ENCODE measurements at regions not wholly inside any gene's neighbourhood (a gene's known extent, or its start where the extent isn't known, plus 50 kb on each side); places are given as distances from the start of the nearest gene placed in this dataset.
"Not testable (repeated sequence)": the region's sequence is repeated elsewhere in the genome, so short reads cannot be mapped to it uniquely, and the experiment has no call there.

DNA sequence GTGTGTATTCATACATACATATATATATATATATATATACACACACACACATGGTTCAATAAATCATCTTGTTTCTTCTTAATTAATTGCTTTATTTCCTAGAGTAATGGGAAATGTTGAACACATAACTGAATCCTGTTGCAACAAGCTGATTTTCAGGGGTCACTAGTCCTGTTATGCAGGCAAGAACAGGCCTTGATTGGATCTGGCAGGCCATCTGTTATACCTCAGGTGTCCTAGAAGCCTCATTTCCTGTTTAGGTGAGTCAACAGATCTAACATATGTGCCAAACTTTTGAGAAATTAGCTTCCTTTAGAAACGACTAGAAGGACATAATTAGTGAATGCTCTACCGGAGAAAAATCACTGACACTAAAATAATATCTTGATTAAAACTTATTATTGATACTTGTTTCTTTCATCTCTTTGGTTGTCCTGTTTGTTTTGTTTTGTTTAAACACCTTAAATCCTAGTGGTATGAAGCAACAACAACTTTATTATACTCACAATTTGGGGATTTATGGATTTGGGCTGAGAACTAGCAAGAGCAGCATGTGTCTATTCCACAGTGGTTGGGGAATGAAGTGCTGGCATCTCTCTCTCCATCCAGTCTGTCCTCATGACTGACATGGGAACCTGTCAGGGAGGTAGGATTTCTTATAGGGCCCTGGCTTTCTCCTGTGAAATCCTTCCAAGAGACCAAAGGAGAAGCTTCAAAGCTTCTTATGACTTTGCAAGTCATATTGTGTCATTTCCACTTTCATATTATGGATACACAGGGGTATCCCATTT, 552.6 kb downstream of the NSUN3 start:
- DNase-seq = no peak

DNA sequence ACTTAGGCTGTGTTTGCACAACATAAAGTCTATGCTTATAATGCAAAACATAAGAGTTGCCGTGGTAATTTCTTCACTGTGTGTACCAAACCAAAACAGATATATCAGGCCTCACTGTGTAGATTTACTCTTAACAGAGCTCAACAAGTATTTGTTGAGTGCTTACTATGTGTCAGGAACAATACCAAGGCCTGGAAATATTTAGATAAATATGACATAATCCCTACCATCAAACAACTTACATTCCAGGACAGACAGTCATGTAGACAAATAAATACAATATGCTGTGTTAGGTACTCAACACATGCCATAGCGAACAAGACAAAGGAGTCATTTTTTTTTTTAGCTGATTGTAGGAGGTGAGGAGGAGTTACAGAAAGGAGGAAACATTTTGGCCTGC, 554.0 kb downstream of the NSUN3 start:
- no peak for DNase-seq

DNA sequence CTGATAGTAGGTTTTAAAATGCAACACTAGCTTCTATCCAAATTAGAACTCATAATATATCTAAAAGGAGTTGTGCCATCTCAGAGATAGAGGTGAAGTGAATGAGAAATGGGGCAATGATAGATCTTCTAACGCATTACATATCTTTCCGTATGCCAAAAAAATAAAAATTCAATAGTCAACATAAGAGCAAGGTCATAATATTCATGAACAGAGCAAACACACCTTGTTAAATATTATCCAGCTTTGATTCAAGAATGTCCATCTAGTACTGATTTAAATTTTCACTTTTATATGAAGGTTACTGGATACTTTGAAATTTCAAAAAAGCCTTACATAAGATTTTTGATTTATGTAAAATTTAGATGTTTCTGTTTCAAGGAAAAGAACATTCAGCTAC, 554.5 kb downstream of the NSUN3 start:
- no peak for DNase-seq

DNA sequence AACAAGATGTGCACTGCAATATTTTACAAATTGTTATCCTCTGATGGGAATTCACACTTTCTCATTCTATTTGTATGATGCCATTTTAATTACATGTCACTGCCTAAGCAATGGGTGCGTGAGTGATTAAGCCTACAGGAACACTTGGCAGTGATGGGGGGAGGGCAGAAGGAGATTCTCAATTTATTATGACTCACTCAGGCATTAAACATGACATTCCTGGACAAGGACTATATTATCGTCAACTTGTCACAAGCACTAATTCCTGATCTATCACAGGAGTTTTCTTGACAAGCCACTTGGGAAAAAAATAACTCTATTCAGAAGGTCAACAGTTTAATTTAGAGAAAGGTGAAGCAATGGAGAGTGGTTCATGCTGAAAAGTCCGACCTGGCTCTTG, 556.8 kb downstream of the NSUN3 start:
- no peak for DNase-seq

DNA sequence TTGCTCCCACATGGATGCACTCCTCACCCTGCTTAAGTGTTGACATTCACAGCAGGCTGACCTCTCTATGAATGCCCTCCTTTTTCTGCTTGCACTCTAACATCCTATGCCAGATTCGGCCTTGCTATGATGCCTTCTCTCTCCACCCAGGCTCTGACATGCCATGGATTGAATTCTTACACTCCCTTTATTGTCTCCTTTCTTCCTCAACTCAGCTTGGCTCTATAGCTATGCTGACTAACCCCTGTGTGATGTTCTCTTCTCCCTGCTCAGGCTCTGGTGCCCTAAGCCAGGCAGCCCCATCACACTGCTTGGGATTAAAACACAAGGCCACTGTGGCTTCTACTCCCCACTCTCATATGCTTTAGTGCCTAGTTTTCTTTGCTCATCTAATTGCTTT, 563.7 kb downstream of the NSUN3 start:
- DNase-seq = no peak

DNA sequence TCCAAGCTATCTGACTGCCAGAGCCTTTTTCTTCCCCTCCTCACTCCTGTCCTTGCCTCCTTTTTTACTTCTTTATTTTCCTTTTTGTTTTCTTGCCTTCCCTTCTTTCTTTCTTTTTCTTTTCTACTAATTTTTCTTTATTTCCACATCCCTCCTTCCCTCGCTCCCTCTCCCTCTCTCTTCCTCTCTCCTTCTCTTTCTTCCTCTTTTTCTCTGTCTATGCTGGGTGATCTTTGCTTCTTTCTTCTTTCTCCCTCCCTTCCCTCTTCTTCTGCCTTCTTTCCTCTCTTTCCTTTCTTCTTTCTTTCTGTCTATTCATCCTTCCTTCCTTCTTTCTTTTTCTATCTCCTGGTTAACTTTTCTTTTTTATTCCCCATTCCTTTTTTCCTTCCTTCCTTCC, 564.8 kb downstream of the NSUN3 start:
- DNase-seq = no peak

DNA sequence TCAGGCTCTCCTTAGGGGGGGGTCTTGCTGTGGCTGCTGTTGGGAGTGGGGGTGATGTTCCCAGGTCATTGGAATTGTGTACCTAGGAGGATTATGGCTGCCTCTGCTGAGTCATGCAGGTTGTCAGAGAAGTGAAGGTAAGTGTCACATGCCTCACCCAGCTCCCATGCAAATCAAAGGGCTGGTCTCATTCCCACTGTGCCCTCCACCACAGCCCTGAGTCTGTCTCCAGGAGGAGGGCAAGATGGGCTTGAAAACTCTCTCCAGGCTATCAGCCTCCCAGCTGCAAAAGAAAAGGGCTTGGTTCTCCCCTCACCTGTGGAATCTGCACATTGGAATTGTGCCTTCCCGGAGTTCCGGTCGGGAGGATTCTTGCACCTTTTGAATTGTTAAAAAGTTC, 580.5 kb downstream of the NSUN3 start:
- DNase-seq = no peak

DNA sequence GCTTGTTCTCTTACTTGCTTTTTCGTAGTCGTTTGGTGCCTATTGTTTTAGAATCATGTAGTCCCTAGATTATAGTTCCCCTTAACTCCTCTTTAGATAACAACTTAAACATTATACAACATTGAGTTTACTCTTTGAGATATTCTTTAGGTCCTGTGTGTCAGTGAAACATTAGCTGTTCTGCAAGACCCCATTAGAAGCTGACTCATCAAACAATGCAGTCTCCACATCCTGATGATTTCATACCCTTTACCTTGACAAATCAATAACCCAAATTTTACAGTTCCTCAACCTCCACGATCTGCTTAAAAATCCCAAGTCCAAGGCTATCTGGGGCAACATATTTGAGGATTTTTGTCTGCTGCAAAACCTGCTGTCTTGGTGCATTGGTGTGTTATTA, 582.9 kb downstream of the NSUN3 start:
- no peak for DNase-seq

DNA sequence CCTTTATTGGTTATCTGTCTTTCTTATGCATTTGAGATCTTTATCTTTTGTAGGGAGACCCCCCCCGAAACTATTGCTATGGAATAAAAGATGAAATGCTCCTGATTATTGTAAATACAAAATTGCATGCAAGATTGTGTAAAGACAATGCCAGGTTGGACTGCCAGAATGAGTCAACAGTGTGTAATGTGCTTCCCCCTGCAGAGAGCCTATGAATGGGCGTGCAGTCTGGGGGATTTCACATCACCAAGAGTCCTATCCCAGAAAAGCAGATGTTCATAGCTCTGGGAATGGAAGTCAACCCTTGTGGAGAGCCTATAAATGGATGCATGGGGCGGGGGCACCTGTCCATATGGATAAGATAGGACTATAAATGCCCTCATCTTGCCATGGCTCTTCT, 584.3 kb downstream of the NSUN3 start:
- DNase-seq = no peak

DNA sequence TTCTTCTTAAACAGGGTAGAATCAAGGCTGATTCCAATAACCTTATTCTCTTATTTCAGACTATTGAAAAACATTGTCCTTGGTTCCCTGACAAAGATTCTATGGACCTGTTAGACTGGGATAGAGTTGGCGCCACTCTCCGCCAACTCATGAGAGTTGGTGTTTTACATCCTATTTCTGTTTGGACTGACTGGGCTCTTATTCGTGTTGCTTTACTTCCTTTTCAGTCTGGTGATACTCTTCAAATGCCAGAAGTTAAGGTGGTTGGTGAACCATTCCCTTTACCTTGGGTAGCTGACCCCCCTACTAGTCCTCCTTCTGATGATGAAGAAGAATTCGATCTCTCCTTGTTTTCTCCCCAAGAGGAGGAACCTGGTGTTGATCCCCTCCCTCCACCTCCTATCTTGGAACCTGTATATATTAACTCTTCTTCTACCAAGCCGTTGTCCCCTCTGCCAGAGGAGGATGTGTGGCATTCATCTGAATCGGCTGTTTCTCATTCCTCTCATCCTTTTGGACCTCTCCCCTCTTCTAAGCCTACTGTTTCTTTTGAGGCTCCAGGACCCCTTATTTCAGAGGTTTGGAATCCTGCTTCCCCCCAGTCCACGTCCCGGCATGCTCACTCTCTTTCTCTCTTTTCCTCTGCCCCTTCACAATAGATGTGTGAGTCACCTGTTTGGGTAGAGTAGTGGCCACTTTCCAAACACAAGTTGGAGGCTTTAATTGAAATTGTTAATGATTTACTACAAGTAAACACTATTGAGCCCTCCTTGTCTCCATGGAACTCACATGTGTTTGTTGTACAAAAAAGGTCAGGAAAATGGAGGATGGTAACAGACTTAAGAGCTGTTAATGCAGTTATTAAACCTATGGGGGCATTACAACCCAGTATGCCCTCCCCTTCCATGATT, 585.7 kb downstream of the NSUN3 start:
- DNase-seq = not testable (repeated sequence)

DNA sequence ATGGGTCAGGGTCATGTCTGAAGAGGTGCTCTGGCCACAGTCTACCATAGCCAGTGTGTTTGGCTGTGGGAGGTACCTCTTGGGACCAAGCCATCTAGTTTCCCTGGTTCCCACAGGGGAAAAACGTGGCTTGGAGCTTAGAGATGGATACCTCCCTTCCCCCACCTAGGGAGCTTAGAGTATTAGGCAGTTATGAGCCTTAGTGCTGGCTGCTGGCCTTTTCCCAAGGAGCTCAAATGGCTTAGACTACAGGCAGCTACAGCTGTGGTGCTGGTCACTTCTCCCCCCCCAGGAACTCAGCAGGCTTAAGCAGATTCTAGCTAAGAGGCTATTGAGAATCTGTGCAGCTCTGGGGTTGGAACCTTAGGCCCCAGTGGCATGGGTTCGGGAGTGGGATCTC, 591.2 kb downstream of the NSUN3 start:
- DNase-seq = no peak

DNA sequence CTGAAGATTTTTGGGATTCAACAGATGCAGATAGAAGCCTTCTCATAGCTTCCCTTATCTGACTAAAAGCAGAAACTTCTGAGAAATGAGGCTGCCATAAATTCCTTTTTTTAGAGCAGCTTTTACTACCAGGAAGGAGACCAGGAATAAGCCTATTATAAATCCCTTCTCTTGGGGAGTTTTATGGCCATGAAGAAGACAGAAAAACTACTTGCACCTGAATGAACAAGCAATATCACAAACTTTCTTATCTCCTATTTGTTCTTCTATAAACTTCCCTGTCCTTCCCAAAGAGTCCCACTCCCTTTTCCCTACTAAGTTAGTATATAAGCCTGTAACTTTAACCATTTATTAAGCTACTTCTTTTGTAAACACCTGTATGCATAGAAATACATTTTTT, 603.1 kb downstream of the NSUN3 start:
- DNase-seq = no peak

DNA sequence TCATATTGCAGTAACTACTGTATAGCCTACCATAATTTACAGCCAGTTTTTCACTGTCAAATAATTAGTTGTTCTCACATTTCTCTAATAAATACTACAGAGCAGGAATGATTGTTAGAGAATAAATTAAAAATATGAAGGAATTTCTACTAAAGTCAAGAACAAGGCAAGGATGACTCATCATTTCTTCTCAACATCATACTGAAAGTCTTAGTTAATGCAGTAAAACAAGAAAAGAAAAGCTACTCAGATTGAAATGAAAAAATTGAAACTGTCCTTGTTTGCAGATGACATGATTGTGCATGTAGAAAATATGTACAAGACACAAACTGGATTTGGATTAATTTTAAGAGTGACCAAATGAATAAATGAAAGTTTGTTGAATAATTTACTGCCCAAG, 608.2 kb downstream of the NSUN3 start:
- no peak for DNase-seq

DNA sequence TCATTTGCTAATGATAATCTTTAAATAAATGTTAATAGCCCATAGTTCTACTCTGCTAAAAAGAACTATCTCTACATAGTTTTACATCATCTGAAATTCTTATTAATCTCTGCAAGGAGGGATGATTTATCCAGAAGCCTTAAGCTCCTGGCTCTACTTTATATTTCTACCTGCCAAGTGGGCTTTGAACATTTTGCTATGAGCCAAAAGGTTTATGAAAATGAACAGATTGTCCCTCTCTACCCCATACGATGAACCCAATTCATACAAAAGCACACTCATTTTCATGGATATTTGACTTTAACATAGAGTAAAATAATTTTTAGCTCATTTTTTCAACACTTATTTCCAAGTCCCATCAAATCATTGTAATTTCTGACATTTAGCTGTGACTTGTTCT, 611.0 kb downstream of the NSUN3 start:
- DNase-seq = no peak

DNA sequence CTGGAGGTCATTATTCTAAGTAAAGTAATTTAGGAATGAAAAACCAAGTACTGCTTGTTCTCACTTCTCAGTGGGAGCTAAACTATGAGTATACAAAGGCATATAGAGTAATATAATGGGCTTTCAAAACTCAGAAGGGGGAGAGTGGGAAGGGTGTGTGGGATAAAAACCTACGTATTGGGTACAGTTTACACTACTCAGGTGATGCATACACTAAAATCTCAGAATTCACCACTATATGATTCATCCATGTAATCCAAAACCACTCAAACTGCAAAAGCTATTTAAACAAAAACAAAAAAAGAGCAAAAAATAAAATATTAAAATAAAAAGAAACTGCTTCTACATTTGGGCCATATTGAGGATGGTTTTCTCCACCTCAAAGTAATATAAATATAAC, 623.3 kb downstream of the NSUN3 start:
- no peak for DNase-seq

DNA sequence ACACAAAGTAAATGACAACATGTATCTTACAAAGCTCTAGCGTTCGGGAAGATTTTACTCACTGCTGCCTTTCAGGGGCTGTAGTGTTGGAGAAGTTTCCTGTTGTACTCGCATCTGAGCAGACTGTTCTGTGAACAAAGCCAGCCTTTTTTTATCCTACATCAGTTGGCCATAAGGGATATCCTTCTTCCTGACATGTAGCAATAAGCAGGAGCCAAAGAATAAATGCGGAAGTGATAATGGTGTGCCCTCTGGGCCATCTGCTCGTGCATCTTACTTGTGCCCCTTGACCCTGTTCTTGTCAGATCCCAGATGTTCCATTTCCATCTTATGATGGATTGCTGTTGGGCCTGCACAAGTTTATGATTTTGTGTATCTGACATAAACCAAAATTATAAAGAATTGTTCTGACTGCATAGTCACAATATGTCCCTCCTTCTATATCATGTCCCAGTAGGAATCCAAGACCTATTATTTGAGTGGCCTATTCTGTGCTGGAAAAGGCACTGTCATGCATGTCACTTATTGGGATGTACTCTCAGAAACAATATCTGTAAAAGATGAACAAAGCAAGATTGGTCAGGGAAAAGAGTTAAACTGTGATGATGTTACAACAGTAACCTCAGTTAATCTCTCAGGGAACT, 631.3 kb downstream of the NSUN3 start:
- no peak for DNase-seq

DNA sequence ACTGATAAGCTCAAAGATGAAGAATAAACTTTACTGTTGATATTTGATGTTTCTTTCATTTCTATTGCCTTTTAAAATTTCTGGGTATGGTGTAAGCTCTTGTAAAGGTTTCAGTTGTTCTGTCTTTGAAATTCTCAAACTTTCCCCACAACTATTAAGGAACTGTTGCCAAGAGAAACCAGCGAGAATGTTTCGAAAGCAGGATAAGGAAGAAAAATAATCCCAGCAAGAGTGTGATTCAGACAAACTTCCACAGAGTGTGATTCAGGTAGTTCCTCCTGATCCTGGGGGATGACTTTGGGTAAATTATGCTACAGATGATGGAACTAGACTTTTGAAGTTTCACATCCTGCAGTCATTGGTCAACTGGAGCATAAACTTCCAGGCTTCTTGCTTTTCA, 632.0 kb downstream of the NSUN3 start:
- DNase-seq = no peak

DNA sequence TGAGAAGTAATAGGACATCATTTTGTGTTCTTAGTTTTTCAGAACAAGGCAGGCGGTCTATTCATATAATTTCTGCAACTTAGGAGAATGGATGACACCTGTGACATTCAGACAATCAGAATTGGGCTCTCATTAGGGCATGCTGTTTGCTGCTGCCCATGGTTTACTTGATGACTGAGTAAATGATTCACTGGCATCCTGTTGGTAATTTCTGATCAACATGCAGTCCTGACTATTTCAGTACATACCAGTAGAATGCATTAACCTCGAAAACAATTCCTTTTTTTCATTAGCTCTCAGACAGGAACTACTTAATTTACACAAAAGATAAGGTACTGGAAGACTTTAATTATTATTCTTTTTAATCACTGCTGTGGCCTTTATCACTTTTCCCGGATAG, 641.6 kb downstream of the NSUN3 start:
- DNase-seq = no peak

DNA sequence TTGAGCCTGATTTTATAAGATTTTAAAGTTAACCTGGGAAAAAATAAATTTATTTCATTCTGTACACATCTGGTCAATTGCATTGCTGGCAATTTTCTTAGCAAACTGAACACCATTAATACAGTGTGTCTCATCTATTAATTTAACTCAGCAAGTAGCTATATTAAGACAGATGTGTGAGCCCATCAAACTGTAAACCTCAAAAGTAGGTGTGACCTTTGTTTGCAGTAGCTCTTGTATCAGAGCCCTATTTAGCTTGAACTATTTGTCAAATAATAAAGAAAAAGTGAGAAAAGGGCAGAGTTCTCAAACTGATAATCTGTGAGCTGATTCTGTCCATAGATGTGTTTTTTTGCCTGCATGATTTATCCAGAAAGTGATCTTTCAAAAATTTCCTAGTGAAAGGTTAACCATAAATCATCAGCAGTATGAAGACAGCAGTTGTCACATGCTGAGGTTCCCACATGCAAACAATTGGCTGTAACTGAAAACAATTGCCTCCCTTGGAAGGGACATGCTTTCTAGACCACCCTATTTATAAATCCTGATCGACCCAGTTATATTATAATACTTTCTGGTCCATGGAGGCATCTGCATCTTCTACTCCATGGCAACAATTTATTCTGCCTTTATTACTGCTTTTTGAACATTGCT, 646.5 kb downstream of the NSUN3 start:
- no peak for DNase-seq

DNA sequence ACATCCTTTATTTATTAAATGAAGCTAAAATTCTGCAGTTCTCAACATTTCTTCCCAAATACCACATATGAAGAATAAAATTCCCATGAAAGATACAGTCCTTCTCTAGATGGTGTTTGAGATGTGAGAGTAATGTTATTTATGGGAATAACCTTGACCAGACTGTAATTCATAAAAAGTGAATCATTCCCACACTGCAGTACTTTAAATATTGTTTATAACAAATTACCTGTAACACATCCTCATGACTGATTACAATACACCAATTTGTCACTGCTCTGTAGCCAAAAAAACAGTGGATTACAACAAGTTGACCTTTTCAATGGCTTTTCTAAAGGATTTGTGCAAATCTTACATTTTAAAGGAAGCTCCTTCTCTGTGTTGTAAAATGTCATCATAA, 651.3 kb downstream of the NSUN3 start:
- no peak for DNase-seq

DNA sequence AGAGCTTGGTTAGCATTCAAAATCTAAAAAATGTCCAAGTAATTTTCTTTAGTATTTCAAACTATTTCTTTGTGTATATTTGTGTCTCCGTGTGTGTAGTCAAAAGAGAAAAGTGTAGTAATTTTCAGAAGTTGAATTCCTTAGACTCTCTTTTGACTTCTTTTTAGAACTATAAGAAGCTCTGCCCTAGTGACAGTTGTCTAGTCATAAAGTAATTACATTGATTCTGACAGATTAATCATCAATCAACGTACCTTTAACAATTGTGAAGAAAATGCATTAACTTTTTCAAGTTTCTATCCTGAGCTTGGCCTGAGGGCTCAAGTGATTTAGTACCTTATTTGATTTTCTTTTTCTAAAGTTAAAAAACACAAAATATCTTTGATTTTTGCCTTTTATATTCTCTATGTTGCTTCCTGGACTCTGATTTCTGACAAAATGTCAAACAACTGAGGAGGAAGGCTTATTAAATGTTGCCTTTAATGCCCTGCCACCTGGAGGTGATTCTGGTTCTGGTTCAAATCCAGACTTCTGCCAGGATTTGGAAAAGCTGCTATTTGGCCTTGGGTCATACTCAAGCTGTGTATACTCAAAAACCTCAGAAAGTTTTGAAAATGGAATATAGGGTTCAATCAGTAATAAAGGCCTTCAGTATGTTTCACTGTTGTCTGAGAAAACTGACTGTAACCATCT, 653.6 kb downstream of the NSUN3 start:
- no peak for DNase-seq

DNA sequence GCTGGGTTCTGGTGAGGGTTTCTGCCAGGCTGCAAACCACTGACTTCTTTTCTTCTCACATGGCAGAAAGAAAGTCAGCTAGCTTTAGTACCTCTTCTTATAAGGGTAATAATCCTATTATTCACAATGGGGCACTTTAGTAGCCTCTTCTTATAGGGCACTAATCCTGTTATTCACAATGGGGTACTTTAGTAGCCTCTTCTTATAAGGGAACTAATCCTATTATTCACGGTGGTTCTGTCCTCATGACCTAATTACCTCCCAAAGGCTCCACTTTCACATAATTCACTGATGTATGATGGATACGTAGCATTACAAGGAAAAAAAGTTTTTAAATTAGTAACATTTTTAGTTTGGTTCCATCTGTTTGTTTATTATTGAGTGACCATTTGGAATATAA, 671.3 kb downstream of the NSUN3 start:
- no peak for DNase-seq

DNA sequence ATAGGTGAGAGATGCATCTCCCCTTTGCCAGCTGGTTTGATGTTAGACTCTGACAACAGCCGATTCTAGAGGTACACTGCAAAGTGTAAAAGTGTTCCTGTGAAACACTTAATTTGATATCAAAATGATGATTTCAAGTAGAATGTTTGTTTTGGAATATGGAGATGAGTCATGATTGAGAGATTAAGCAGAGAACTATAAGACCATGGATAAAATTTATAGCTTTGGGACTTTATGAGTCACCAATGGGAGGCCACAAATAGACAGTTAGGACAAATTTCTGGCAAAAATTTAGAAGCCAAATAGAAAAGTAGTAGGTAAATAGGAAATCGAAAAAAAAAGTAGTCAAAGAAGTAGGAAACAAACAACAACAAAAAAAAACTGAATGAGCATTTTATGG, 672.5 kb downstream of the NSUN3 start:
- no peak for DNase-seq
